GM10266 (cell line): ENCODE measurements at regions not wholly inside any gene's neighbourhood (a gene's known extent, or its start where the extent isn't known, plus 50 kb on each side); places are given as distances from the start of the nearest gene placed in this dataset.

Experiments used
- DNase-seq: peaks from one replicate; pipeline ENCODE4 v3.0.0; 2012; ENCODE audit errors: extremely low spot score
- CTCF ChIP-seq: IDR thresholded peaks from 2 replicates; pipeline ENCODE4 v1.5.1; 2012; ENCODE audit warnings: mild to moderate bottlenecking, low read depth; ENCODE audit not compliant: control insufficient read depth, insufficient read depth; ENCODE audit errors: missing control alignments

- DNase-seq: no peak
- no peak for TF ChIP-seq CTCF
These were observed 447.5 kb upstream of the SLC14A2 start for GRCh38 chr18:45167631-45168280.

GRCh38 chr18:45168866-45169600, 446.2 kb upstream of the SLC14A2 start:
- no peak for DNase-seq
- TF ChIP-seq CTCF: no peak

- TF ChIP-seq CTCF: no peak
- no peak for DNase-seq
These were observed 445.7 kb upstream of the SLC14A2 start for GRCh38 chr18:45169610-45170009.

GRCh38 chr18:45171679-45172191, 443.5 kb upstream of the SLC14A2 start:
- no peak for DNase-seq
- TF ChIP-seq CTCF: no peak

- no peak for TF ChIP-seq CTCF
- DNase-seq: no peak
These were observed 441.9 kb upstream of the SLC14A2 start for GRCh38 chr18:45173327-45173726.

- TF ChIP-seq CTCF: no peak
- DNase-seq: no peak
These were observed 441.3 kb upstream of the SLC14A2 start for GRCh38 chr18:45173799-45174519.

GRCh38 chr18:45174629-45175136, 440.6 kb upstream of the SLC14A2 start:
- TF ChIP-seq CTCF: no peak
- DNase-seq: no peak
